Esophagus muscularis mucosa (tissue), 3 donors: ENCODE measurements at regions not wholly inside any gene's neighbourhood (a gene's known extent, or its start where the extent isn't known, plus 50 kb on each side); places are given as distances from the start of the nearest gene placed in this dataset.

Source experiments
- POLR2A ChIP-seq: fragments of 450-650 bp; IDR thresholded peaks from one replicate; pipeline ENCODE4 v1.6.1; 2017; ENCODE audit warnings: antibody characterized with exemption, moderate library complexity, mild to moderate bottlenecking, low read depth
- TF ChIP-seq, protein P1 (sequence below), 3 experiments: fragments of 200-600 bp in 2 of 3; fragments of 450-650 bp in 1 of 3; sonication (generic) in 2 of 3; IDR thresholded peaks; one replicate each; pipeline ENCODE4 v1.5.1; 2017 to 2019; ENCODE audit warnings: antibody characterized with exemption in 3 of 3, mild to moderate bottlenecking in 2 of 3, moderate library complexity in 1 of 3

DNA sequence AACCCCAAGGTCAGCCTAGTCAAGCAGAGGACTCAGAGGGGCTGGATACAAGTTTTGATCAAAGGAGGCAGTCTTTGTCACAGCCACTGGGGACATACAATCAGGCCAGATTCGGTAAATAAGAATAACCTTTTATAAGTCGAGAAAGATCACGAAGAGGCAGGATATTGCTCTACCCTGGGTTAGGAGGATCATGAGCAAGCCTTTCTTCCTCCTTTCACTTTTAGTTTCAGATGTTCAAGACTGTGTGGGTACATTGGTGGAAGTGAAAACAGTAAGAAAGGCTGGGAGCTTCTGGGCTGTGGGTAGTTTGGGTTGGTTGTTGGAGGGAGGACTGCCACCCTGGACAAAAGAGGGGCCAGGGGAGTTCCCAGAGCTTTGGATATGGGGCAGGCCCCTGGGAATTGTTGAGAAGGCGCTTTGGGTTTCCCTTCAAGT, 127.7 kb downstream of the SNAPC1 start:
- TF ChIP-seq, protein P1, sequence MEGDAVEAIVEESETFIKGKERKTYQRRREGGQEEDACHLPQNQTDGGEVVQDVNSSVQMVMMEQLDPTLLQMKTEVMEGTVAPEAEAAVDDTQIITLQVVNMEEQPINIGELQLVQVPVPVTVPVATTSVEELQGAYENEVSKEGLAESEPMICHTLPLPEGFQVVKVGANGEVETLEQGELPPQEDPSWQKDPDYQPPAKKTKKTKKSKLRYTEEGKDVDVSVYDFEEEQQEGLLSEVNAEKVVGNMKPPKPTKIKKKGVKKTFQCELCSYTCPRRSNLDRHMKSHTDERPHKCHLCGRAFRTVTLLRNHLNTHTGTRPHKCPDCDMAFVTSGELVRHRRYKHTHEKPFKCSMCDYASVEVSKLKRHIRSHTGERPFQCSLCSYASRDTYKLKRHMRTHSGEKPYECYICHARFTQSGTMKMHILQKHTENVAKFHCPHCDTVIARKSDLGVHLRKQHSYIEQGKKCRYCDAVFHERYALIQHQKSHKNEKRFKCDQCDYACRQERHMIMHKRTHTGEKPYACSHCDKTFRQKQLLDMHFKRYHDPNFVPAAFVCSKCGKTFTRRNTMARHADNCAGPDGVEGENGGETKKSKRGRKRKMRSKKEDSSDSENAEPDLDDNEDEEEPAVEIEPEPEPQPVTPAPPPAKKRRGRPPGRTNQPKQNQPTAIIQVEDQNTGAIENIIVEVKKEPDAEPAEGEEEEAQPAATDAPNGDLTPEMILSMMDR (IDR thresholded peaks at IDR 0.05), result no peak
- TF ChIP-seq POLR2A, result no peak
